ENCODE measurements at regions not wholly inside any gene's neighbourhood (a gene's known extent, or its start where the extent isn't known, plus 50 kb on each side); places are given as distances from the start of the nearest gene placed in this dataset.
"Not testable (repeated sequence)": the region's sequence is repeated elsewhere in the genome, so short reads cannot be mapped to it uniquely, and the experiment has no call there.

DNA sequence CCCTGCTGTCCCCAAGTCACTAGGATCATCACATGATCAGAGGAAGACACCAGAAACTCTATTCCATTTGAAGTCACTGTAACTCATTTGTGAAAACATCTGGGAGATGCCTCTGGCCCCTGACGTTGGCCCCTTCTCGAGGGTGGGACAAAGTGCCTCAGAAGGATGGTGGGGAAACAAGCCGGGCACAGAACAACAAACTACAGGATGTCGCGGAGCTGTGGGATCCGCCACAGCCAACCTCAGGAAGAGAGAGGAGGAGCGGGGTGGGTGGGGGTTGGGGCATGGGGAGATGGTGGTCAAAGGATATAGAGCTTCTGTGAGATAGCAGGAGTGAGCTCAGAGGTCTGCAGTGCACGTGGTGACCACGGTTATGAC, 265.6 kb upstream of the TCERG1L start:
- no peak for DNase-seq (ENCODE audit: low read depth in 4 of 4, low spot score in 3 of 4)

DNA sequence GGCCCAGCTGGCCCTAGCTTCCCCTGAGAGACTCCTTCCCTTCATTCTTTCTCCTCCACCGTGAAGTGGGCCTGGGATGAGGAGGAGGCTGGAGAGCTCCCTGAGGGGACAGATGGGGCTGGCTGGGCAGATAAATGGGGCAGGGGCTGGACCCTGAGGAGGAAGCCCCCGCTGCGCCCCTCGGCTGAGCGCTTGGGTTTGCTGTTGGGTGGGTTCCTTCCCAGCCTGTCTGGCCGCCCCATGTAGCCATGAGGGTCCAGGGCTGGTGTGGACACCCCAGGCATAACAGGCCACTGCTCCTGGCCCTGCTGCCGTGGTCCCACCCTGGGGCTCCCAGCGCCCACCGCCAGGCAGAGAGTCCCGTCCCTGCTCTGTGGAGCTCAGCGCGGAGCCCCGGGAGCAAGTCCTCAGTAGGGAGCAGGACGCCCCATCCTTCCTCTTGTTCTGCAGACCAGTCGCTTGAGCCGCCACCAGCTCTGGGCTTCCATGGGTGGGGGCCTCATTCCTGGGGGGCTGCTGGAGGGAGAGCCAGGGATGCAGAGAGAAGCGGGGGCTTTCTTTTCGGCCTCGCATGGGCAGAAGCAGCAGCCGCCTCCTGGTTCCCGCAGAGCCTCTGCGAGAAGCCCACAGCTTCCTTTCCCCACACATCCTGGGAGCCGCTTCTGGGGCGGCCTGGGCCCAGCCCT, 266.4 kb upstream of the TCERG1L start:
- DNase-seq (ENCODE audit: low read depth in 4 of 4, low spot score in 3 of 4), result no peak

DNA sequence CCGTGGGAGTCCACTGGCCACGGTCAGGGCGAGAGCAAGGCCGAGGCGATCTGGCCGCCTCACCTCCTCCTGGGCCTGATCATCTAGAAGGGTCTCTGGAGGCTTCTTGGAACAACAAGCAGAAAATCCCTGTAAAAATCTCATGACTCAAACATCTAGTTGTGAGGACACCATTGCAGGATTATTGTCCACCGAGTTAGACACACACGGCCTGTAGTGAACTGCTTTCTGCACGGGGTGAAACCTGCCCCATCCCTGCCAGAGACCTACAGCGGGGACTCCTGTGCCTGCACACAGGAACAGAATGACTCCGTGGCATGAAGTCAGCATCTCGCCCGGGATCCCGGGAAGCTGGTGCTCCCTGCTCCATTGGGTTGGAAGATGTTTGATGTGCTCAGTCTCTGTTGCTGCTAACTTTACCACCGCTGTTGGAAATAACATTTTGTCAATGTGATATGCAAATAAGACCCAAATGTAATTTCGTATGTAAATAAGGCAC, 267.0 kb upstream of the TCERG1L start:
- DNase-seq (ENCODE audit: low read depth in 4 of 4, low spot score in 3 of 4), result no peak

DNA sequence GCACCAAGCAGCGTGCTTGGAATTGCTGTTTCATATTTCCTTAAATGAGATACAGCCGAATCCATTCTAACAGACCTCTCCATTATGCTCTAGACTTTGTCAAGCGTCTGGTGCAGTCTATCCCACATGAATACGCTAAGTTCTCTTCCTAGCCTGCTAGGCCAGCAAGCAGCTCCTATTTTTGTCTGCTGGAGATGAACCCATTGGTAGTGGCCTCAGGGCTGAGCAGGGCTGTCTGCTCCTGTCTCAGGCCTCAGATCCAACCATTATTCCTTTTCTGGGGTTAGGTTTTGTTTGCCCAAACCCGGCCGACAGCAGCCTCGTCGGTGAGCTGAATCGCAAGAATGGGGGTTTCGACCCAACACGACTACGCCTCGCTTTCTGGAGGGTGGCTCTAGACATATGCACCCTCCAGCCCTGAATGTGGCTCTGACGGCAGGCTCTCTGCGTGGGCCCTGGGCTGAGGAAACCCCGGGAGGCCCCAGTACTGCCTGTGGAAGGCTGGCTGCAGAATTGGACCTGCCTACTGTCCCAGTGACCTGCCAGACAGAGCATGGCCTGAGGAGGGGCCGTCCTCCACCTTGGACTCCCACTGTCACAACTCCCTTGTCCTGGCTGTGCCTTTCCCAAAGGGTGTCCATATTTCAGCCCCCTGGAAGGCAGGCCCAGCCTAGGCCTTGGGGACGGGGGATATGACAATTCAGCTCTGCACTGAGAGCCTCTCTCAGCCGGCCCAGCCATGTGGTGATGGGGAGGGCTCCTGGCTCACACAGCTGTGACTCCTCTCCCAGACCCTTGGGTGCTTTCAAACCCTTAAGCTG, 267.9 kb upstream of the TCERG1L start:
- no peak for DNase-seq (ENCODE audit: low read depth in 4 of 4, low spot score in 3 of 4)

DNA sequence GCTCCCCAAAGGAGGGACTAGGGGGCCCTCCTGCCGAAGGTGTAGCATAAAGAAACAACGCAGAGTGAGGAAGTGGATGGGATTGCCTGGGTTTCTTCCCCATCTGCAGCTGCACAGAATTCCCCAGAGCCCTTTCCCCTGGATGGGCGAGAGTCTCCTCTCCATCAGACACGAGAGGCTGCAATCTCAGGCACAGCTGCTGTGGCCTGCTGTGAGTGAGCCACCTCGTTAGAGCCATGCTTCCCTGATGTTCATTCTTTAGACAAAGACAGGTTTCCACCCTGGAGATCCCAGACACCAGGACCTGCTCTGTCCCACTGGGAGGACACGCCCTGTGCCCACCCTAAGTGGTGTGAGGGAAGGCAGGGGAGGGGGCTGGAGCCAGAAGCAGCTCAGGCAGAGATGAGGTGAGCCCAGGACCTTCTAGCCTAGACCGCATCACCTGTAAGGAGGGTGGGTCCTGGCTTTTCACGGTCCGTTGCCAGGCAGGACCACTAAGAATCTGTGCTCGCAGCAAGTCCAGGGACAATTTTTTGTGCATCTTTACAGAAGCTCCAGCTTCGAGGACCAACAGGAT, 268.6 kb upstream of the TCERG1L start:
- DNase-seq (ENCODE audit: low read depth in 4 of 4, low spot score in 3 of 4), result no peak

DNA sequence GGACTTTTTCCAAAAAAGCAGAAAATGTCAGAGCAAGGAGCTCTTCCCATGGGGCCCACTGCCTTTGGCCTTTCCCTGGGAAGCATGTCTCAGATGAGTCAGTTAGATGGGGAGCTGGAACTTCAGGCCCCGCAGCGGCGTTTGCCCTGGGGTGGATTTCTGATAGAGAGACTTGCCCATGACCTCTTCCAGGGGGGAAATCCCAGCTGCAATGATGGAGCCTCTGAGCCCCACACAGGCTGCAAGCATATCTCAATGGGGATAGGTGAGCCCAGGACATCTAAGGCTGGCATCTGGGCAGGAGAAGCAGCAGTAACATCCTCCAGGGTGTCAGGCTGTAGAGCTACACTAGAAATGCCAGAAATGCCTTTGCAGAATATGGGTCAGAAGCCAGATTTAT, 269.2 kb upstream of the TCERG1L start:
- no peak for DNase-seq (ENCODE audit: low read depth in 4 of 4, low spot score in 3 of 4)

DNA sequence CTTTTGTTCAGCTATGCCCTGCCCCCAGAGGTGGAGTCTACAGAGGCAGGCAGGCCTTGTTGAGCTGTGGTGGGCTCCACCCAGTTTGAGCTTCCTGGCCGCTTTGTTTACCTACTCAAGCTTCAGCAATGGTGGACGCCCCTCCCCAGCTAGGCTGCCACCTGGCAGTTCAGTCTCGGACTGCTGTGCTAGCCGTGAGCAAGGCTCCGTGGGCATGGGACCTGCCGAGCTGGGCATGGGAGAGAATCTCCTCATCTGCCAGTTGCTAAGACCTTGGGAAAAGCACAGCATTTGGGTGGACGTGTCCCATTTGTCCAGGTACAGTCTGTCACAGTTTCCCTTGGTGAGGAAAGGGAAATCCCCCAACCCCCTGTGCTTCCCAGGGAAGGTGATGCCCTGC, 270.0 kb upstream of the TCERG1L start:
- not testable (repeated sequence) for DNase-seq (ENCODE audit: low read depth in 4 of 4, low spot score in 3 of 4)

DNA sequence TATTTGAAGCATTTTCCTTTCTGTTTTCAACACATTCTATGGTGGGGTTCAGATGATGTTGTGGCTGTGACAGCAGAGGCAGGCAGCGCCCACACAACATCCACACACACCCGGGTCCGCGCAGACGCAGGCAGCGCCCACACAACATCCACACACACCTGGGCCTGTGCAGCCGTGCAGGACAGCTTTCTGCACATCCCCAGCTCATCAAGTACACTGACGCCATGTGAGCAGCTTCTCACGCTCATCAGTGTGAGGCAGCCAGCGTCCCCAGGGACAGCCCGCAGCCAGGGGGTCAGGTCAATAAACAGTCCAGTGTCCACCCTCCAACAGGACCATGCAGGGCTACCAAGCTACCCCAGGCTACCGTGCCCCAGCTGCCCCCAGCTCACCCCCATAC, 272.8 kb upstream of the TCERG1L start:
- DNase-seq (ENCODE audit: low read depth in 4 of 4, low spot score in 3 of 4), result no peak

DNA sequence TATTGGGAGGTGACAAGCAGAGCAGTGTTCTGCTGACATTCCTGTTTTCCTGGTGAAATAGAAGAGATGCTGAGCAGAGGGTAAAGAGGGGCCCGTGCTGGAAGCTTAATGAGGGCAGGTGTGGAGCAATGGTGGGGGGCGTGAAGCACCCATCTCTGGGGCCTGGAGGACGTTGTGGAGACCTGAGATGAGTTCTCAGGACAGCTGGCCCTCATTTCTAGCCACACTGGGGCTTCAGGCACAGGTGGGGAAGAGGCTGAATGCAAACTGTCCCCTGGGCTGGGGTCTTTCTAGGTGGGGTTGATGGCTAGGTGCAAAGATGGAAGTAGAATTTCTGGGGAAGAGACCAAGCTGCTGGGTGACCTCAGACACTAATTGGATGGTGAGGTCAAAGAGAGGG, 274.2 kb upstream of the TCERG1L start:
- no peak for DNase-seq (ENCODE audit: low read depth in 4 of 4, low spot score in 3 of 4)

DNA sequence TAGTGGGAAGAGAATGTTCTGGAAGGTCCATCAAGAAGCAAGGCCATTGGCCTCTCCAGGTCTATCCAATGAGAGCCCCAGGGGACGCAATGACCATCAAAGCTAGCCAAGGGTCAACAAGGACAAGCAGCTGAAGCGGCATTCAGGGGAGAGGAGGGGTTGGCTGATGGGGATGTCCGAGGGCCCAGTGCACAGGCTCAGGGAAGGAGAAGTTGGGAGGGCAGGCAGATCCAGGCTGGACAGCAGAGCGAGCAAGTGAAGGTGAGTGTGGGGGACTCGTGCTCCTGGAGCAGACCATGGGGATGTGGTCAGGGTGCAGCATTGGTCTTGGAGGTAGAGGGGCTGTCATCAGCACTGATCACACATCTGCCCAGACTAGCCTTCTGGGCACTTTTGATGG, 275.4 kb upstream of the TCERG1L start:
- DNase-seq (ENCODE audit: low read depth in 4 of 4, low spot score in 3 of 4), result no peak

DNA sequence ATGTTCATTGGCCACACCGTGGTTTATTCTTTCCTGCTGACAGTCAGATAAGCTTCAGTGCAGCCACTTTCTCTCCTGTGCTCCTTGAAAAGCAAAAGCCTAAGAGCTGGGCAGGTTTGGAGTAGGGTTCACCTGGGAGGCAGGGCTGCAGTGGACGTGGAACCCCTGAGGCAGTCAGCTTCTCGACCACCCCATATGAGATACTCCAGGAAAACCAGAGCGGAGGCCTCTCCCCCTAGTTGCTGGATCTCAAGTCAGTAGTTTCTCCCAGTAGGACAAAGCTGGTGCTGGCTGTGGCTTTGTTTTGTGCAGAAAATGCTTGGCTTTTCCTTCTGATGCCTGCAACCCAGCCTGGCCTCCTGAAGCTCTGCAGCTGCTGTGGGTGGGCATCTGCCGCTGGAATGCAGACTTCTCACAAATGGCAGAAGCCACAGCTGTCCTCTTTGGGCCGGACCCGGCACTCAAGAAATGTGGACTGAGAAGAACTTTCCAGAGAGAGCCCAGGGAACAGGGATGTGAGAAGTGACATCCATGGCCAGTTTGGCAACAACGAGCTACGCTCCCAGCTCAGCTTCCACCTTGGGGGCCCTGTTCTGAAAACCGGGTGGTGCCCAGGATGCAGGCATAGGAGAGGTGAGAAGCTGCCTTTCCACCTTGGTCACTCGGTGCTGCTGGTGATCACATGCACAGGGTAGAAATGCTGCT, 276.6 kb upstream of the TCERG1L start:
- no peak for DNase-seq (ENCODE audit: low read depth in 4 of 4, low spot score in 3 of 4)

DNA sequence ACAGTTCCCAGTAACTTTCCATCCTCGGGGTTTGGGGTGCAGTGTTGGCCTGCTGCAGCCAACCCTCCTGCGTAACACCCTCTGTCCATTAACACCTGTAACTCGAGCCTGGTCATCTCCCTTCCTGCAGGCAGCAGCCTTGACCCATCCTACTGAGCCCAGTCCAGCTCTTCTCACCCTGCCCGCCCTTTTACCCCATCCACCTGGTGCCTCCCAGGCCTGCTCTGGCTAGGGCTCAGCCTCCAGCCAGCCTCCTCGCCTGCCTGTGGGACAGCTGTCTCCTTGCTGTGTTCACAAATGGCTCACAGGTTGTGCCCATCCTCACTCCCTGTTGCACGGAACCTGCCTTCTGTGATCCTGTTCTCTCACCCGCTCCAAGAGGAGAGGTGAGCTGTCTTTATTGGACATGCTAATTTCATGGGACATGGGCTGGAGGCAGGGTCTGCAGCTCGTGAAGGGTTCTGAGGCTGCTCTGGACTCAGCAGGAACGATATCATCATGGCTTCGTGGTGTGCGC, 277.2 kb upstream of the TCERG1L start:
- no peak for DNase-seq (ENCODE audit: low read depth in 4 of 4, low spot score in 3 of 4)

DNA sequence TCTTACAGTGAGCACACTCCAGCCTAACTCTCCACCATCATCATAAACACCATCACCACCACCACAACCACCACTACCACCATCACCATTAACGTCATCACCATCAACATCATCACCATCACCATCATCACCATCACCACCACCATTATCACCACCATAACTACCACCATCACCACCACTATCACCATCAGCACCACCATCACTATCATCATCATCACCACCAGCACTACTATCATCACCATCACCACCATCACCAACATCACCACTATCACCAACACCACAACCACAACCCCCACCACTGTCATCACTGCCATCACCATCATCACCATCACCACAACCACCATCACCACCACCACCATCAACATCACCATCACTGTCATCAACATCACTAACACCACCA, 279.0 kb upstream of the TCERG1L start:
- DNase-seq (ENCODE audit: low read depth in 4 of 4, low spot score in 3 of 4), result no peak

DNA sequence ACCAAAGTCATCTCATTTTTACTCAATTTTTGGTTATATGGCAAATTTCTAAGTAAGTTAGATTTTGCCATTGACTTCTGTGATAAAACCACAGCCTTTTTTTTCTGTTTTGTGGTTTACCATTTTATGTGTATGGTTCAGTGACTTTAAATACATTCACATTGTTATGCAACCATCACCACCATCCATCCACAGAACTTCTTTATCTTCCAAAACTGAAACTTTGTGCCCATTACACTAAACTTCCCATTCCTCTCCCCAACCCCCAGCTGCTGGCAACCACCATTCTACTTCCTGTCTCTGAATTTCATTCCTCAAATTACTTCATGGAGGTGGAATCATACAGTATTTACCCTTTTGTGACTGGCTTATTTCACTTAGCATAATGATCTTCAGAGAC, 280.4 kb upstream of the TCERG1L start:
- DNase-seq (ENCODE audit: low read depth in 4 of 4, low spot score in 3 of 4), result no peak

DNA sequence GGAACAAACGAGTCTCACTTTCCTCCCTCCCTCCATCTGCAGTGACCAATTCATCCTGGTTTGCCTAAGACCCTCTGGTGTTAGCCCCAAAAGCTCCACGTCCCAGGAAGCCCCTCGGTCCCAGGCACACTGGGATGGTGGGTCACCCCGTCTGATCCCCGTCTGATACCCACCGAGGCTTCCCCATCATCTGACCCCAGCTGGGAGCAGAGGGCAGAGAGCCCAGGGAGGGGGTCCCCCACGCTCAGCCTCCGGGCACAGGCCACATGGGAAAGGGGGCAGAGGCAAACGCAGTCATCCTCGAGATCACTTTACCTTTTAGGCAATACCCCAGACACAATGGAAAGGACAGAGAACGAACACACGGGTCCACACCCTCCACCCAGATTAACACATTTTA, 291.6 kb upstream of the PPP2R2D start:
- no peak for DNase-seq (ENCODE audit: low read depth in 4 of 4, low spot score in 3 of 4)

DNA sequence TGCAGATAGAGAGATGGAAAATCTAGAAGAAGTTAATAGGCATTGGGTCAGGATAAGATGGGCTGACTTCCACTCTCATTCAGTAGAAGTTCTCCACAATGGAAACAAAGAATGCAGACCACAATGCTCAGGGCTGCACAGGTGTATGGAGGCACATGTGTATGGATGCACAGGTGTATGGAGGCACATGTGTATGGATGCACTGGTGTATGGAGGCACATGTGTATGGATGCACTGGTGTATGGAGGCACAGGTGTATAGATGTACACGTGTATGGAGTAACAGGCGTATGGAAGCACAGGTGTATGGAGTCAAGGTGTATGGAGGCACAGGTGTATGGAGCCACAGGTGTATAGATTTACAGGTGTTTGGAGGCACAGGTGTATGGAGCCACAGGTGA, 285.7 kb upstream of the PPP2R2D start:
- DNase-seq (ENCODE audit: low read depth in 4 of 4, low spot score in 3 of 4), result no peak

DNA sequence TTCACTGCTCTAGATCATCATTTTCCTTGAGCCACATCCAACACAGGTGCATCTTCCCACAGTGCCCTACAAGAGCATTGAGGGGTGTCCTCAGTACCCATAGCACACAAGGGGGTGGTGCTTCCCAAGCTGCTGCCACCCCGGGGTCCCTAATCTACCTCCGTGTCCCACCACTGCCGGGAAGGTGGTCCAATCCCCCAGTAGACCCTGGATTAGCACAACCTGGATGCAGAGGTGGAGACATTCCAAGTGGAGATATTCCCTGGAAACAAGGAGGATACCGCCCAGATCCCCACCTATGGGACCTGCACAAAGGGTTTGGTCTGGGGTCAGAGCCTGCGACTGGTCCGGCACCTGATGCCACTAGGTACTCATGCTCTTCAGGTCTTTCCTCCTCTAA, 284.8 kb upstream of the PPP2R2D start:
- no peak for DNase-seq (ENCODE audit: low read depth in 4 of 4, low spot score in 3 of 4)

DNA sequence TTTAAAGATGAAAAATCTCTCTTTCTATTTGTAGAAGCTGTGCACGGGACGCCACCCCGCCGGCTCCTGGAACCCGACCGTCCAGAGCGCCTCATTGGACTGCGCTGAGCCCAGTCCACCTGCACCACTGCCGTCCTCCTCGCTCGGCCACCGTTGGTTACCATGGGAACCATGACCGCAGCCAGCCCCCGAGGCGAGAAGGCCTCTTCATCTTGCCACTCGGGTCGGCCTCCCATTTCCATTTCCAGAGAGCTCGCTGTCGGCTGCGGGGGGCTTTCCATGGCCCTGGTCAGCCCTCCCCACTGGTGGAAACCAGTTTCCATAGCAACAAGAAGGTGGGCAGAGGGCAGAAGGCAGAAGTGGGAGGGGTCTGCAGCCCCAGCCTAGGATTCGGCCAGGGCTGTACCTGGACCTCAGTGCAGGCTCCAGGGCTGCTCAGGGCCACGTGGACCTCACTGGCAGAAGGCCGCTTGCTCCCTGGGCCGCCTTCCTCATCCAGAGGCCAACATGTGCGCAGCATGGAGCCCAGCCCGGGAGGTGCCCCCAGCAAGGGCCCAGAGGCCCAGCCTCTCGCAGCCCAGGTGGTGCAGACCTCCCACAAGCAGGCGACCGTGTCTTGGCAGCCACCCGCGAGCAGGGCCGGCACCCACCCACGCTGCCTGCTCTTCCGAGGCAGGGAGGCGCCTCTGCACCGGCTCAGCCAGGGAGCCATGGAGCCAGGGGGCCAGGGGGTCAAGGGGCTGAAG, 283.5 kb upstream of the PPP2R2D start:
- DNase-seq (ENCODE audit: low read depth in 4 of 4, low spot score in 3 of 4), result peak in 1 of 4 donors; percentile 27

DNA sequence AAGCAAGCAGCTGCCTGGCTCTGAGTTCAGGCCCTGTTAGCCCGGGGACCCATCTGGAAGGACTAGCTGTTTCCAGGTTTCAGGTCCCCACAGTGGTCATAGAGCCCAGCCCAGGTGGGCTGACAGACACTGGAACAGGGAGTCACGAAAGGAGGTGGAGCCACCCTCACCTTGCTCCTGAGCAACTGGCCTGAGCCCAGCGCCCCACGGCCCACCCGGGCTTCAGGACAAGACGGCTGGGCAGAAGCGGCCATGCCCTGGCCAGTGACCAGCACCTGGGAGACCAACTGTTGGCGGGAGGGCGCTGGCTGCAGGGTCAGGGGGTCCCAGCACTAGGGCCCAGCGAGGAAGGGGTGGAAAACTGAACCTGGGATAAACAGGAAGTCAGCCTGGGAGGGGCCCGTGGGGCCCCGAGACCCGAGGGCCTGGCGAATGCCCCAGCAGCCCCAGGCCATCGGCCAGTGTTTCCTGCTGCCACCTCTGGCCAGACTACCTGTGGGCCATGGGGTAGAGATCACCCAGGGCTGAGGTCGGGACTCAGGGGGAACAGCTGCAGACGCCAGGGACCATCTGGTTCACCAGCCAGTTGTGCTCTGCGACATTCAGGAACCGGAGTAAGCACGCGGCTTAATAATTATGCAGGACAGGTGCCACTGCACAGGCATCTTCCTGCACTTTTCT, 282.1 kb upstream of the PPP2R2D start:
- no peak for DNase-seq (ENCODE audit: low read depth in 4 of 4, low spot score in 3 of 4)

DNA sequence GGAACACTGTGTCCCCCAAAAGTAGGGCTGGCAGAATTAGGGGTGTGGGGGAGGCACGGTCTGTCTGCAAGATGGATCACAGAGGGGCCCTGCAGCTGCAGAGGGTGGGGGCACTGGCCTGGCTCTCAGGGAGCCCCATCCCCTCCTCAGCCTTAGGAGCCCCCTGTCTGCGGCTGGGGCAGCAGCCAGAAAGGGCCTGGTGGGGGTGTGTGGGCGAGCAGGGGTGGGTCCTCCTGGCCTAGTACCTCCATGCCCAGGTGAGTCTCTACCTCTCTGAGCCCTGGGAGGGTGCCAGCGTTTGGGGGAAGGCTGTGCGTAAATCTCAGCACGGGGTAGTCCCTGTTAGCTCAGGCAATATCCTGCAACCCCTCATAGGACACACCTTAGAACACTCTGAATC, 280.5 kb upstream of the PPP2R2D start:
- no peak for DNase-seq (ENCODE audit: low read depth in 4 of 4, low spot score in 3 of 4)
